ENCODE measurements at regions not wholly inside any gene's neighbourhood (a gene's known extent, or its start where the extent isn't known, plus 50 kb on each side); places are given as distances from the start of the nearest gene placed in this dataset.

- BruUV-seq (replicated peaks) = no TSS peak
- TF ChIP-seq SRF (IDR thresholded peaks at IDR 0.05; ENCODE audit: low read depth) (no peak), ZFX (IDR thresholded peaks at IDR 0.05) (no peak), CEBPB (IDR thresholded peaks at IDR 0.05; ENCODE audit: low read depth) (no peak), SP1 (IDR thresholded peaks at IDR 0.05; ENCODE audit: low read depth) (no peak), ZBTB33 (IDR thresholded peaks at IDR 0.05; ENCODE audit: extremely low read depth, insufficient replicate concordance, low read length) (no peak), SIN3A (IDR thresholded peaks at IDR 0.05; ENCODE audit: low read depth) (no peak), YY1 (IDR thresholded peaks at IDR 0.05; ENCODE audit: extremely low read depth, insufficient replicate concordance, low read depth, low read length) (no peak), JUND (IDR thresholded peaks at IDR 0.05) (no peak), POLR2AphosphoS5 (IDR thresholded peaks at IDR 0.05; ENCODE audit: low read depth, low read length) (no peak), RAD21 (IDR thresholded peaks at IDR 0.05; ENCODE audit: low read depth) (no peak), ELF1 (IDR thresholded peaks at IDR 0.05; ENCODE audit: borderline replicate concordance, low read depth) (no peak), EZH2phosphoT487 (IDR thresholded peaks at IDR 0.05; ENCODE audit: borderline replicate concordance) (no peak), CTCF (IDR thresholded peaks at IDR 0.05 in 2 of 3, conservative IDR thresholded peaks at IDR 0.05 in 1 of 3; ENCODE audit: borderline replicate concordance in 1 of 3, insufficient read depth in 1 of 3, low read depth in 2 of 3, low read length in 2 of 3) (no peak), POLR2A (IDR thresholded peaks at IDR 0.05; ENCODE audit: borderline replicate concordance, extremely low read depth, insufficient read depth, insufficient read length) (no peak)
- TF ChIP-seq, protein P1, sequence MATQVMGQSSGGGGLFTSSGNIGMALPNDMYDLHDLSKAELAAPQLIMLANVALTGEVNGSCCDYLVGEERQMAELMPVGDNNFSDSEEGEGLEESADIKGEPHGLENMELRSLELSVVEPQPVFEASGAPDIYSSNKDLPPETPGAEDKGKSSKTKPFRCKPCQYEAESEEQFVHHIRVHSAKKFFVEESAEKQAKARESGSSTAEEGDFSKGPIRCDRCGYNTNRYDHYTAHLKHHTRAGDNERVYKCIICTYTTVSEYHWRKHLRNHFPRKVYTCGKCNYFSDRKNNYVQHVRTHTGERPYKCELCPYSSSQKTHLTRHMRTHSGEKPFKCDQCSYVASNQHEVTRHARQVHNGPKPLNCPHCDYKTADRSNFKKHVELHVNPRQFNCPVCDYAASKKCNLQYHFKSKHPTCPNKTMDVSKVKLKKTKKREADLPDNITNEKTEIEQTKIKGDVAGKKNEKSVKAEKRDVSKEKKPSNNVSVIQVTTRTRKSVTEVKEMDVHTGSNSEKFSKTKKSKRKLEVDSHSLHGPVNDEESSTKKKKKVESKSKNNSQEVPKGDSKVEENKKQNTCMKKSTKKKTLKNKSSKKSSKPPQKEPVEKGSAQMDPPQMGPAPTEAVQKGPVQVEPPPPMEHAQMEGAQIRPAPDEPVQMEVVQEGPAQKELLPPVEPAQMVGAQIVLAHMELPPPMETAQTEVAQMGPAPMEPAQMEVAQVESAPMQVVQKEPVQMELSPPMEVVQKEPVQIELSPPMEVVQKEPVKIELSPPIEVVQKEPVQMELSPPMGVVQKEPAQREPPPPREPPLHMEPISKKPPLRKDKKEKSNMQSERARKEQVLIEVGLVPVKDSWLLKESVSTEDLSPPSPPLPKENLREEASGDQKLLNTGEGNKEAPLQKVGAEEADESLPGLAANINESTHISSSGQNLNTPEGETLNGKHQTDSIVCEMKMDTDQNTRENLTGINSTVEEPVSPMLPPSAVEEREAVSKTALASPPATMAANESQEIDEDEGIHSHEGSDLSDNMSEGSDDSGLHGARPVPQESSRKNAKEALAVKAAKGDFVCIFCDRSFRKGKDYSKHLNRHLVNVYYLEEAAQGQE (IDR thresholded peaks at IDR 0.05; ENCODE audit: low read depth) = no peak
- no peaks in the 10 kb centered on the region for H4K20me1 ChIP-seq (ENCODE audit: insufficient read depth)
- ChIA-PET POLR2A (no interaction called here), RAD21 (ENCODE audit: low non-redundant PET in 1 of 2, low total read pairs in 2 of 2, uncharacterized antibody in 2 of 2, unreplicated experiment in 2 of 2) (no interaction called here), CTCF (no interaction called here)
- H3K79me2 ChIP-seq (ENCODE audit: insufficient read depth, low read length) = no peaks in the 10 kb centered on the region
- H3K9ac ChIP-seq (ENCODE audit: low read length) = no peak overlapping the region
- H3K9me2 ChIP-seq (ENCODE audit: insufficient read depth) = no peaks in the 10 kb centered on the region
- H3K36me3 ChIP-seq (ENCODE audit: control insufficient read depth in 1 of 2, insufficient read depth in 2 of 2, low read length in 2 of 2) = no peaks in the 10 kb centered on the region
- no peaks in the 10 kb centered on the region for H3K9me3 ChIP-seq (ENCODE audit: control insufficient read depth in 1 of 2, insufficient read depth in 1 of 2, low read depth in 1 of 2, low read length in 2 of 2)
- intact Hi-C loops (cut with micrococcal nuclease) = no loop called here
- H3K4me1 ChIP-seq (ENCODE audit: control insufficient read depth in 1 of 2, insufficient read depth in 2 of 2, low read length in 2 of 2) = no peaks in the 10 kb centered on the region
- no peak for ATAC-seq
- no peak overlapping the region for H2AFZ ChIP-seq (ENCODE audit: low read depth, low read length, poor library complexity, severe bottlenecking)
- no peaks in the 10 kb centered on the region for H3K27me3 ChIP-seq (ENCODE audit: insufficient read depth, low read length)
- no peak overlapping the region for H3K4me2 ChIP-seq (ENCODE audit: low read length)
- DNase-seq (ENCODE audit: low read depth, low spot score) = no peak
- H3K27ac ChIP-seq (ENCODE audit: low read depth, low read length) = no peak overlapping the region
- no peak overlapping the region for H3K4me3 ChIP-seq (replicated peaks in 1 of 2; ENCODE audit: low read depth in 1 of 2, low read length in 2 of 2)
These were observed 291.5 kb upstream of the GALNTL6 start for GRCh38 chr4:171521726-171522125.
